Liver (tissue), 8 donors: ENCODE measurements at regions not wholly inside any gene's neighbourhood (a gene's known extent, or its start where the extent isn't known, plus 50 kb on each side); places are given as distances from the start of the nearest gene placed in this dataset.

Experiments used
- DNase-seq: peaks from one replicate; pipeline ENCODE4 v3.0.0-alpha.2; 2017; ENCODE audit warnings: low spot score
- H3K27ac ChIP-seq, 2 donors: one replicate each; pipeline ENCODE4 v1.7.0; 2013; ENCODE audit warnings: inconsistent platforms in 2 of 2, low read length in 2 of 2, control low read depth in 1 of 2, low read depth in 1 of 2, mild to moderate bottlenecking in 1 of 2
- H3K27me3 ChIP-seq, 4 donors: one replicate each; pipeline versions ENCODE4 v1.6.1 to v1.7.0; 2013; ENCODE audit warnings: low read length in 3 of 4, inconsistent platforms in 1 of 4, mild to moderate bottlenecking in 1 of 4, moderate library complexity in 1 of 4; ENCODE audit not compliant: control insufficient read depth in 4 of 4, insufficient read depth in 4 of 4
- H3K36me3 ChIP-seq, 4 donors: one replicate each; pipeline versions ENCODE4 v1.6.1 to v1.7.0; 2013; ENCODE audit warnings: low read length in 3 of 4, mild to moderate bottlenecking in 3 of 4, low read depth in 1 of 4, moderate library complexity in 1 of 4; ENCODE audit not compliant: control insufficient read depth in 4 of 4, insufficient read depth in 3 of 4
- H3K4me1 ChIP-seq, 4 donors: one replicate each; pipeline versions ENCODE4 v1.6.1 to v1.7.0; 2013; ENCODE audit warnings: low read length in 3 of 4, mild to moderate bottlenecking in 3 of 4, moderate library complexity in 1 of 4; ENCODE audit not compliant: control insufficient read depth in 4 of 4, insufficient read depth in 4 of 4
- H3K4me3 ChIP-seq, 3 donors: one replicate each; pipeline versions ENCODE4 v1.6.1 to v1.7.0; 2013; ENCODE audit warnings: low read length in 3 of 3, control low read depth in 1 of 3, low read depth in 1 of 3, mild to moderate bottlenecking in 1 of 3
- H3K9ac ChIP-seq, 2 donors: one replicate each; pipeline ENCODE4 v1.7.0; 2013; ENCODE audit warnings: low read length in 2 of 2, mild to moderate bottlenecking in 2 of 2, moderate library complexity in 2 of 2, control low read depth in 1 of 2, low read depth in 1 of 2
- H3K9me3 ChIP-seq, 4 donors: one replicate each; pipeline versions ENCODE4 v1.6.1 to v1.7.0; 2013; ENCODE audit warnings: low read length in 3 of 4; ENCODE audit not compliant: control insufficient read depth in 4 of 4
- EGR1 ChIP-seq, 2 donors: IDR thresholded peaks; 2 replicates each; pipeline ENCODE4 v1.6.1; 2016 to 2018; ENCODE audit warnings: antibody characterized with exemption in 2 of 2, low read depth in 2 of 2
- FOXA1 ChIP-seq: IDR thresholded peaks from 2 replicates; pipeline ENCODE4 v1.6.1; 2016; ENCODE audit warnings: antibody characterized with exemption
- FOXA2 ChIP-seq: IDR thresholded peaks from 2 replicates; pipeline ENCODE4 v1.6.1; 2016; ENCODE audit warnings: antibody characterized with exemption
- GABPA ChIP-seq, 2 donors: IDR thresholded peaks in 1 of 2; conservative IDR thresholded peaks in 1 of 2; 2 replicates each; pipeline ENCODE4 v1.6.1; 2016; ENCODE audit warnings: antibody characterized with exemption in 2 of 2, mild to moderate bottlenecking in 1 of 2, moderate library complexity in 1 of 2
- HNF4A ChIP-seq, 2 donors: conservative IDR thresholded peaks; 2 replicates each; pipeline ENCODE4 v1.6.1; 2016; ENCODE audit warnings: antibody characterized with exemption in 2 of 2, mild to moderate bottlenecking in 2 of 2
- HNF4G ChIP-seq: IDR thresholded peaks from 2 replicates; pipeline ENCODE4 v1.6.1; 2016; ENCODE audit warnings: antibody characterized with exemption
- JUND ChIP-seq, 2 donors: IDR thresholded peaks; 2 replicates each; pipeline ENCODE4 v1.6.1; 2016; ENCODE audit warnings: antibody characterized with exemption in 2 of 2
- RAD21 ChIP-seq, 2 donors: IDR thresholded peaks; 2 replicates each; pipeline ENCODE4 v1.6.1; 2016; ENCODE audit warnings: antibody characterized with exemption in 2 of 2, mild to moderate bottlenecking in 2 of 2
- REST ChIP-seq: IDR thresholded peaks from 2 replicates; pipeline ENCODE4 v1.6.1; 2016; ENCODE audit warnings: antibody characterized with exemption, mild to moderate bottlenecking
- RXRA ChIP-seq, 2 donors: IDR thresholded peaks; 2 replicates each; pipeline ENCODE4 v1.6.1; 2017 to 2018; ENCODE audit warnings: antibody characterized with exemption in 2 of 2, mild to moderate bottlenecking in 1 of 2
- SP1 ChIP-seq: IDR thresholded peaks from 2 replicates; pipeline ENCODE4 v1.6.1; 2018; ENCODE audit warnings: antibody characterized with exemption, mild to moderate bottlenecking
- TAF1 ChIP-seq: conservative IDR thresholded peaks from 2 replicates; pipeline ENCODE4 v1.6.1; 2016; ENCODE audit warnings: antibody characterized with exemption, mild to moderate bottlenecking
- YY1 ChIP-seq: IDR thresholded peaks from 2 replicates; pipeline ENCODE4 v1.6.1; 2016; ENCODE audit warnings: antibody characterized with exemption, mild to moderate bottlenecking
- ZBTB33 ChIP-seq: IDR thresholded peaks from 2 replicates; pipeline ENCODE4 v1.6.1; 2016; ENCODE audit warnings: antibody characterized with exemption
- WGBS: extraction: QIAGEN DNeasy Blood & Tissue Kit; methylation state at CpG from one replicate; pipeline ENCODE4 v1.1.7; 2013; 5-methylcytosine and 5-hydroxymethylcytosine counted together
- TF ChIP-seq, protein P1 (sequence below): IDR thresholded peaks from 2 replicates; pipeline ENCODE4 v1.6.1; 2016; ENCODE audit warnings: antibody characterized with exemption
- TF ChIP-seq, protein P2 (sequence below): fragments of 150-350 bp; IDR thresholded peaks from 2 replicates; pipeline ENCODE4 v1.5.1; 2017; ENCODE audit warnings: improper control_type of control experiment, low read depth, low read length; ENCODE audit not compliant: missing input control
- TF ChIP-seq, protein P3 (sequence below): IDR thresholded peaks from 2 replicates; pipeline ENCODE4 v1.6.1; 2016; ENCODE audit warnings: antibody characterized with exemption
- donor health status: healthy.
- donor health status: healthy.
- donor health status: healthy.
- donor health status: healthy.
- donor health status: healthy.

DNA sequence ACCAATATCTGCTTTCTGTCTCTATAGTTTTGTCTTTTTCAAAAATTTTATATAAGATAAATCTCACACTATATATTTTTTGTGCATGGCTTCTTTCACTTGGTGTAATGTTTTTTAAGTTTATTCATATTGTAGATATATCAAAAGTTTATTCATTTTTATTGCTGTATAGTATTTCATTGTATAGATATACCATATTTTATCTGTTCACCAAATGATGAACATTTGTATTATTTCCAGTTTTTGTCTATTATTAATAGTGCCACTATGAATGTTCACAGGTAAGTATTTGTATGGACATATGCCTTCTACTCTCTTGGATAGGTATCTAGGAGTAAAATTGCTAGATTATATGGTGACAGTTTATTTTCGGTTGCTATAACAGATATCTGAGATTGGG is 289.5 kb upstream of the CITED2 start:
- WGBS = 95% methylated on average over 1 of the region's 1 CpG
- no peak for DNase-seq
- H3K9me3 ChIP-seq = no peaks in the 10 kb centered on the region

GRCh38 chr6:139659711-139660110 is 285.3 kb upstream of the CITED2 start:
- Histone ChIP-seq H3K4me3 (no peak overlapping the region), H3K4me1 (peaks cover 2 to 25% (median 17%) of the 10 kb centered on the region in 4 donors), H3K27me3 (no peaks in the 10 kb centered on the region), H3K9me3 (no peaks in the 10 kb centered on the region), H3K36me3 (no peaks in the 10 kb centered on the region), H3K9ac (no peak overlapping the region), H3K27ac (no peak overlapping the region)
- WGBS = 31% methylated on average over 2 of the region's 2 CpGs
- peak; percentile 29 for TF ChIP-seq FOXA1
- TF ChIP-seq TAF1 = no peak
- TF ChIP-seq, protein P1, sequence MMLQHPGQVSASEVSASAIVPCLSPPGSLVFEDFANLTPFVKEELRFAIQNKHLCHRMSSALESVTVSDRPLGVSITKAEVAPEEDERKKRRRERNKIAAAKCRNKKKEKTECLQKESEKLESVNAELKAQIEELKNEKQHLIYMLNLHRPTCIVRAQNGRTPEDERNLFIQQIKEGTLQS = no peak
- TF ChIP-seq, protein P2, sequence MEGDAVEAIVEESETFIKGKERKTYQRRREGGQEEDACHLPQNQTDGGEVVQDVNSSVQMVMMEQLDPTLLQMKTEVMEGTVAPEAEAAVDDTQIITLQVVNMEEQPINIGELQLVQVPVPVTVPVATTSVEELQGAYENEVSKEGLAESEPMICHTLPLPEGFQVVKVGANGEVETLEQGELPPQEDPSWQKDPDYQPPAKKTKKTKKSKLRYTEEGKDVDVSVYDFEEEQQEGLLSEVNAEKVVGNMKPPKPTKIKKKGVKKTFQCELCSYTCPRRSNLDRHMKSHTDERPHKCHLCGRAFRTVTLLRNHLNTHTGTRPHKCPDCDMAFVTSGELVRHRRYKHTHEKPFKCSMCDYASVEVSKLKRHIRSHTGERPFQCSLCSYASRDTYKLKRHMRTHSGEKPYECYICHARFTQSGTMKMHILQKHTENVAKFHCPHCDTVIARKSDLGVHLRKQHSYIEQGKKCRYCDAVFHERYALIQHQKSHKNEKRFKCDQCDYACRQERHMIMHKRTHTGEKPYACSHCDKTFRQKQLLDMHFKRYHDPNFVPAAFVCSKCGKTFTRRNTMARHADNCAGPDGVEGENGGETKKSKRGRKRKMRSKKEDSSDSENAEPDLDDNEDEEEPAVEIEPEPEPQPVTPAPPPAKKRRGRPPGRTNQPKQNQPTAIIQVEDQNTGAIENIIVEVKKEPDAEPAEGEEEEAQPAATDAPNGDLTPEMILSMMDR = peak; percentile 23
- peak; percentile 23 for TF ChIP-seq ZBTB33
- peak in 1 of 2 donors; percentile 49 for TF ChIP-seq HNF4A (conservative IDR thresholded peaks at IDR 0.05)
- TF ChIP-seq RAD21 (IDR thresholded peaks at IDR 0.05) = peak; percentile 59 to 69
- TF ChIP-seq HNF4G = no peak
- no peak for TF ChIP-seq EGR1 (IDR thresholded peaks at IDR 0.05; ENCODE audit: low read depth in 2 of 2)
- TF ChIP-seq RXRA (IDR thresholded peaks at IDR 0.05) = peak in 1 of 2 donors; percentile 44
- TF ChIP-seq YY1 = peak; percentile 70
- DNase-seq = no peak

More for the DNA sequence above, 289.5 kb upstream of the CITED2 start:
- TF ChIP-seq GABPA (IDR thresholded peaks at IDR 0.05 in 1 of 2, conservative IDR thresholded peaks at IDR 0.05 in 1 of 2) = no peak
- no peak for TF ChIP-seq SP1
- no peak for TF ChIP-seq TAF1
- TF ChIP-seq, protein P1 = no peak
- no peak for TF ChIP-seq HNF4A (conservative IDR thresholded peaks at IDR 0.05)
- TF ChIP-seq, protein P3, sequence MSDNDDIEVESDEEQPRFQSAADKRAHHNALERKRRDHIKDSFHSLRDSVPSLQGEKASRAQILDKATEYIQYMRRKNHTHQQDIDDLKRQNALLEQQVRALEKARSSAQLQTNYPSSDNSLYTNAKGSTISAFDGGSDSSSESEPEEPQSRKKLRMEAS = no peak
- TF ChIP-seq RXRA (IDR thresholded peaks at IDR 0.05) = no peak
- TF ChIP-seq FOXA1 = no peak
- no peak for TF ChIP-seq REST
- TF ChIP-seq, protein P2 = no peak
- TF ChIP-seq RAD21 (IDR thresholded peaks at IDR 0.05) = no peak
- no peak for TF ChIP-seq JUND (IDR thresholded peaks at IDR 0.05)
- no peak for TF ChIP-seq FOXA2
- Histone ChIP-seq H3K36me3 (no peaks in the 10 kb centered on the region), H3K27ac (no peak overlapping the region), H3K4me1 (peaks cover 0 to 4% (median 1%) of the 10 kb centered on the region in 4 donors), H3K4me3 (no peak overlapping the region), H3K9ac (no peak overlapping the region), H3K27me3 (no peaks in the 10 kb centered on the region)
